ENCODE measurements at regions not wholly inside any gene's neighbourhood (a gene's known extent, or its start where the extent isn't known, plus 50 kb on each side); places are given as distances from the start of the nearest gene placed in this dataset.

DNA sequence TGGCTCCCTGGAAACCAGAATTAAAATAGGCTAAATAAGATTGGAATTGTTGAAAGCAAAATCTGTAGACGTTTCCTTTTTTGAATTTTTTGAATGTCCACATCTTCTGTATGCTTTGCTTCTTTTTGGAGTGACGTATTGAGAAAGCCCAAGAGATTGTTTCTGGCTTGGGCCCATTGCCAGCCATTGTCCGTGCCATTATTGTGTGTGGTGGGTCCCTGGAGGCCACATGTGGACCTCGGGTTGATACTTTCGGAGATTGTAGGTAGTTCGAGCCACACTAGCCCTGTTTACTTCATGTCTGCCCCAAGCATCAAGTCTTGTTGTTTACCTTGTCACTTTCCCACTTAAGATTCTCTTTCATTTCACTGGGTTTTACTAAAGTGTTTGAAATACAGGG is 106.0 kb downstream of the PALM2AKAP2 start:
- DNase-seq, result no peak

DNA sequence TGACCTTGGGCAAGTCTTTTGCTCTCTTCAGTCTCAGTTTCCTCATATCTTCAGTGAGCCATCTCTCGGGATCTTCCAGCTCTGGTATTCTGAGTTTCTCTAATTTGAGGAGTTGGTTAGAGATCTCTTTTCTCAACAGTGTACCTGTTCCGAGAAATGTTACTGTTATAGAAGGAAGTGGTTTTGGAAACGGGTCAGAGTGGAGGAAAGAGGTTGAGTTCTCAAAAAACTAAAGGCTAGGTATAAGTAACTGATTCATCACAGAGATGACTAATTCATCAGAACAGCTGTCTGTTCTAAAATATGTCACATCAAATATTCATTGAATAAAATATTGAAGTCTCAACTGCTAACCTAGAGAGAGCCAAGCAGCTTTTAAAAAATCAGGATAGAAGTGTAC is 106.6 kb downstream of the PALM2AKAP2 start:
- no peak for DNase-seq

GRCh38 chr9:109887079-109887478 is 107.1 kb downstream of the PALM2AKAP2 start:
- no peak for DNase-seq

GRCh38 chr9:109888695-109889094 is 108.7 kb downstream of the PALM2AKAP2 start:
- DNase-seq, result no peak

DNA sequence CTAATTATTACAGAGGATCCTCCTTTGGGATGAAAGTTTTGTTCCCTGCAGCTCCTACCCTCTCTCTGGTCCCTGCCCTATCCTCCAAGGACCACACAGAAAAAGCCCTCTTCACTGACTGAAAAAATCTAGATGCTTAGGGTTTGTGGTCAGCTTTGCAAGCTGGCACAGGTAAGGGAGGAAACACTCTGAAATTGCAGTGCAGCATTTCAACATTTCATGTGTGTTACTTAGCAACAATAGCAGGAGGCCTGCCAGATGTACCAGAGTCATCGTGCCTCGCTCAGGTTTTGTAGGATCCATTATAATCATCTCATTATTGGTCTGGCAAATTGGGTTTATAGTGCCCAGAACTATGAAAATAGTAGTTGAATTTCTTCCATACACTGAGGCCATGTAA is 109.5 kb downstream of the PALM2AKAP2 start:
- DNase-seq, result no peak

DNA sequence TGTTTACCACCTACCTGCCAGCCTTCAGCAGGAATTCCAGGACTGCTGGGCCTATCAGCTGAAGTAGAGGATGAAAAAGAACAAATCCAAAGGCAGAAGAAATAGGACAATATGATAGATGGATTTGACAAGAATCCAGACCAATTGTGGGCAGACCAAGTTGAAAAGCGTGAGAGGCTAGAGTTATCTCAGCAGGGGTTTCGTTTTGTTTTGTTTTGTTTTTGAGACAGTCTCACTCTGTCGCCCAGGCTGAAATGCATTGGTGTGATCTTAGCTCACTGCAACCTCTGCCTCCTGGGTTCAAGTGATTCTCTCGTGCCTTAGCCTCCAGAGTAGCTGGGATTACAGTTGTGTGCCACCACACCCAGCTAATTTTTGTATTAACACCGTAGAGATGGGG is 113.2 kb downstream of the PALM2AKAP2 start:
- no peak for DNase-seq

GRCh38 chr9:109894473-109894872 is 114.5 kb downstream of the PALM2AKAP2 start:
- no peak for DNase-seq

DNA sequence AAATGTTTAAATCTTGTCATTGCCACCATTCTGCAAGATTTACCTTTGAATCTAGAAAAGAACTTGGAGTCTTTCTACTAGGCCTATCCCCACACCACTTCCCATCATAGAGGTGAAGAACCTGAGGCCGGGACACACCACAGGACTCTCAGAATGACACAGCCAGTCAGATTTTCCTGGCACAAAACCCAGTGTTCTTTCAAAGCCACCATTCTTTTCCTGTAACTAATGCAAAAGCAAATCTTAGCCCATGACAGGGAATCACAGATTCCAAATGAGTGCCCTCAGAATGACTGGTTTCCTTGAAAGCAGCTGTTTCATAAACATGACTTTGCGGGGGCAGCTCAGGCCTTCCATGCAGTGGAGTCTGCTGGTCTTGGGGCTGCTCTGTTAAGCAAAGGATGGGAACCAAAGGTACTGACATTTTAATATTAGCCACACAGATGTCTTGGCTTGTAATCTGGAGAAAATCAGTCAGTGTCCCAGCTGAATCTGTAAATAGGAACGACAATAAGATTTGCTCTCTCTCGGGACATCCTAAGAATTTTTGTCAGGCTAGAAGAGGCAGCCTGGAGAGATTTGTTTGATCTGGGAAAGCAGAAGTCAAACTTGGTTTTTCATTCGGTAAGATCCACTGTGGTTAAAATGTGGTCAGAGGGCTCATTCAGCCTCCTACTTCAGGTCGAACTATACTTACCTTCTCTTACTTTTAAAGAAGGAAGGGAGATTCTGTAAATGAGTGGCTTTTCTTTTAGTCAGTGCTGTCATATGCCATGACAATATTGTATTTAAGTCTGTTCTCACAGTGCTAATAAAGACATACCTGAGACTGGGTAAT is 115.1 kb downstream of the PALM2AKAP2 start:
- DNase-seq, result no peak

- DNase-seq, result no peak
Observed at GRCh38 chr9:109901201-109901600, 121.2 kb downstream of the PALM2AKAP2 start.

DNA sequence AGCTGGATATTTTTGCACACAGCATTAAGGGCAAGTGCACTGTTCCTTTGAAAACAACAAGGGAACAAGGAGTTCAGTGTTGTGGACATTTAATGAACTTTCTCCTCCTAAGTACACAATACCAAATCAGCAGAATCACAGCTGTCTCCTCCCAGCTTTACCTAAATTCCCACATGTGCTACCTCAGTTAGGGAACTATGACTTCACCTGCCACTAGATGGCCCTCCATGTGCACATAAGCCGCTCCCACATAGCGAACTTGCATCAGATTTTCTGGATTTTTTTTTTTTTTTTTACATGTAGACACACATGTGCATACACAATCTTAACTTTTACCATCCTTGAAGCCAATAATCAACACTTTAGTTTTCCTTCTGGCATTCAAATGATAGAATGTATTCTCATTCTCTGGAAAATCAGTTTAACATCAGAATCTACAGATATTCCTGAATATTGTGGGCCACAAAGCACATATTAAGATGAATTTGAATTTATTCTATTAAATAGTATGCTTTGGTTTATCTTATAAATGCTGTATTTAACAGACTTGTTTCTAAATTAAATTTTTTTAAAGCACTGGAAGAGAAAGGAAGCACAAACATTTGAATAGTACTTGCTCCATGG is 123.6 kb downstream of the PALM2AKAP2 start:
- peak; percentile 66 to 72 for DNase-seq

- DNase-seq, result no peak
Observed at GRCh38 chr9:109904666-109905065, 124.7 kb downstream of the PALM2AKAP2 start.

GRCh38 chr9:109905472-109905871 is 125.5 kb downstream of the PALM2AKAP2 start:
- DNase-seq, result no peak

DNA sequence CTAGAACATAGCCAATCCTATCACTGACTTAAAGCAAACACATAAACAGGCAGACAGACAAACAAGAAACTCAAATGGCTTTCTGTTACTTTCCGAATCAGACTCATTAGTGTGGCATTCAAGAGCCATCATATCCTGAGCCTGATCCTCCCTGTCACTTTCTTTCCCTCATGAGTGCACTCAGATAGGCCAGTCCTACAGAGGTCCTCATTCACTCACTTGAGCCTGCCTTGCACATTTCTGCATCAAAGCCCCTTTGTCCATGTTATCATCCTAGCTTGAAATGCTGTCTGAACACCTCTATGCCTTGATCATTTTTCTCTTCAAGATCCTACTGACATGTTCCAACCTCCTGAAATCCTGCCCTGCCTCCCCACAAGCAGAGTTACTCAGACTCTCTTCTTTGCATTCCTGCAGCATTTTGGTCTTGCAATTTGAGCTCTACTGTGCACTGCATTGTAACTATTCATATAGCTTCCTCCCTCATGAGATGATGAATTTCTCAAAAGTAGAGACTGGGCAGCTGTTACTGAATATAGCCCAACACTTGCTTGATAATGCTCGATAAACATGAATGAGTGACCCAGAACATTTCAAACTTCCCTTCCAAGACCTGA is 126.9 kb downstream of the PALM2AKAP2 start:
- no peak for DNase-seq

- DNase-seq, result no peak
Observed at GRCh38 chr9:109907400-109907799, 127.4 kb downstream of the PALM2AKAP2 start.

GRCh38 chr9:109907810-109908458 is 127.9 kb downstream of the PALM2AKAP2 start:
- no peak for DNase-seq

GRCh38 chr9:109908459-109909390 is 128.7 kb downstream of the PALM2AKAP2 start:
- peak in 1 of 2 donors; percentile 24 for DNase-seq

- DNase-seq, result no peak
Observed at GRCh38 chr9:109910671-109911518, 130.9 kb downstream of the PALM2AKAP2 start.

DNA sequence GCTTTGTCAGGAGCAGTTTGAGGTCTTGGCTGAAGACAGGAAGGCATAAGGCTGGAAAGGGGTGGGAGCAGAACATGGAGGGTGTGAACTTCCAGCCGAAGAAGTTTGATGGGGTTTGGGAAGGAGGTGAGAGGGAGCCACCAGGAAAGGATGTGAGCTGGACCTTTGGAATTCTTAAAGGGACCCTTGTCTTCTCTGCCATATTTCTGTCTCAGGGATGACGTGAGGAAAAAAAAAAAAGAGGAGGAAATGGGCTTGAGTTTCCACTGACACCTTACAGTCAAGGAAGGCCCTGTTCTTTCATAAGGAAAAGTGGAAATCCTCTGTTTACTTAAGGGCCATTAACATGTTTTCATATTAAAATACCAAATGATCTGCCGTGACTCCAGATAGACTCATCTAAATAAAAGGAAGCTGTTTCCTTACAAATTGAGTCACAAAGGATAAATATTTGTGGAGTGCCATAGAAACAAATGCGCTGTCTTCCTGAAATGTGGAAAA is 132.1 kb downstream of the PALM2AKAP2 start:
- no peak for DNase-seq

- DNase-seq, result no peak
Observed at GRCh38 chr9:109912726-109913460, 132.9 kb downstream of the PALM2AKAP2 start.

DNA sequence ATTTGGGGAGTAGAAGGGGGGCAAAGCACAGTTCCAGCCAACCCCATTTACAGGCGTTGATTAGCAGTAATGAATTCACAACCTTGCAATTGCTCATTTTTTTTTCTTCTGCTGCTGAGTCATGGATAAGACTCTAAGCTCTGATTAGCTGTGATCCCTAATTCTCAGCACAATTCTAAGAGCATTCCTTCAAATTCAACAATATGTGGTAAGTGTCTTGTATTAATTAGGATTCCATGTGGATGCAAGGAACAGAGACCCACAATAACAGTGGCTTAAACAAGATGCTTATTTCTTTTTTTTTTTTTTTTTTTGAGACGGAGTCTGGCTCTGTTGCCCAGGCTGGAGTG is 133.4 kb downstream of the PALM2AKAP2 start:
- DNase-seq, result no peak

Data from CD4-positive, alpha-beta T cell treated with Interferon alpha-2 for 1 hour (primary cell).